ENCODE measurements at regions not wholly inside any gene's neighbourhood (a gene's known extent, or its start where the extent isn't known, plus 50 kb on each side); places are given as distances from the start of the nearest gene placed in this dataset.

DNA sequence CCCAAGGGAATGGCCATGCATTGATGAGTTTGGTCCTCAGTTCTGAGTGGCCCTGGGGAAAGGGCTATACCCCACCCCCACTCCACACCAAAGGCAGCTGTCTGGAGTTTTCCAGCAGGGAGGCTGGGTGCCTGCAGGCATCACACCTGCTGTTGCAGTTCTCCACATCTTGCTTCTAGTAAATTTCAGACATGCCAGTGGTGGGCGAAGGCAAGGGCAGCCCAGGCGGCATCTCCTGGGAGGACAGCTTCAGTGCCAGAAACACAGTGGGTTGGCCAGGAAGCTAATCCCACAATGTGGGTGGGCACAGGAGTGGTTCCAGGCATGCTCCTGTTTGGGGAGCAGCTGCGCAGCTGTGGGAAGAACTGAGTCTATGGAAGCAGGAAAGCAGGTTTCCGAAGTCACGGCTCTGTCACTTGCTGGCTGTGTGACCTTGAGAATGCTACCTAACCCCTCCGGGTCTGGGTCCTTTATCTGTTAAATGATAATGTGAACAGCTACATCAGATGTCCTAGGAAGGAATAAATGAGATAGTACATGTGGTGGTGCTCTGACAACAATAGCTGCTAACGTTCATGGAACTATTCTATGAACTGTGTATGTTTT is 84.6 kb upstream of the SPTBN1 start:
- TF ChIP-seq, protein P1, sequence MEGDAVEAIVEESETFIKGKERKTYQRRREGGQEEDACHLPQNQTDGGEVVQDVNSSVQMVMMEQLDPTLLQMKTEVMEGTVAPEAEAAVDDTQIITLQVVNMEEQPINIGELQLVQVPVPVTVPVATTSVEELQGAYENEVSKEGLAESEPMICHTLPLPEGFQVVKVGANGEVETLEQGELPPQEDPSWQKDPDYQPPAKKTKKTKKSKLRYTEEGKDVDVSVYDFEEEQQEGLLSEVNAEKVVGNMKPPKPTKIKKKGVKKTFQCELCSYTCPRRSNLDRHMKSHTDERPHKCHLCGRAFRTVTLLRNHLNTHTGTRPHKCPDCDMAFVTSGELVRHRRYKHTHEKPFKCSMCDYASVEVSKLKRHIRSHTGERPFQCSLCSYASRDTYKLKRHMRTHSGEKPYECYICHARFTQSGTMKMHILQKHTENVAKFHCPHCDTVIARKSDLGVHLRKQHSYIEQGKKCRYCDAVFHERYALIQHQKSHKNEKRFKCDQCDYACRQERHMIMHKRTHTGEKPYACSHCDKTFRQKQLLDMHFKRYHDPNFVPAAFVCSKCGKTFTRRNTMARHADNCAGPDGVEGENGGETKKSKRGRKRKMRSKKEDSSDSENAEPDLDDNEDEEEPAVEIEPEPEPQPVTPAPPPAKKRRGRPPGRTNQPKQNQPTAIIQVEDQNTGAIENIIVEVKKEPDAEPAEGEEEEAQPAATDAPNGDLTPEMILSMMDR (IDR thresholded peaks at IDR 0.05; ENCODE audit: insufficient read depth, low read length, poor library complexity, severe bottlenecking) = no peak
- TF ChIP-seq EZH2phosphoT487 (conservative IDR thresholded peaks at IDR 0.05; ENCODE audit: low read length) = no peak

Data from SU-DHL-6 (cell line).